Spleen (tissue), 11 donors: ENCODE measurements at regions not wholly inside any gene's neighbourhood (a gene's known extent, or its start where the extent isn't known, plus 50 kb on each side); places are given as distances from the start of the nearest gene placed in this dataset.

Source experiments
- DNase-seq: peaks from one replicate; pipeline ENCODE4 v3.0.0-alpha.2; 2020
- H3K27ac ChIP-seq, 8 donors: fragments of 200-600 bp; sonication (generic) in 7 of 8; 1 replicate in 4 of 8; 2 replicates in 4 of 8; pipeline versions ENCODE4 v1.5.0 to v1.8.0; 2016 to 2021; ENCODE audit warnings: inconsistent platforms in 4 of 8, mild to moderate bottlenecking in 4 of 8, moderate library complexity in 1 of 8
- H3K27me3 ChIP-seq, 7 donors: fragments of 200-600 bp; sonication (generic) in 6 of 7; replicated peaks in 1 of 7; 1 replicate in 4 of 7; 2 replicates in 3 of 7; pipeline versions ENCODE4 v1.5.0 to v1.8.0; 2016 to 2021; ENCODE audit warnings: inconsistent platforms in 3 of 7, mild to moderate bottlenecking in 1 of 7
- H3K36me3 ChIP-seq, 6 donors: fragments of 200-600 bp; sonication (generic) in 5 of 6; 1 replicate in 4 of 6; 2 replicates in 2 of 6; pipeline versions ENCODE4 v1.5.0 to v1.8.0; 2016 to 2021; ENCODE audit warnings: inconsistent platforms in 2 of 6
- H3K4me1 ChIP-seq, 6 donors: fragments of 200-600 bp; sonication (generic) in 5 of 6; 1 replicate in 3 of 6; 2 replicates in 3 of 6; pipeline versions ENCODE4 v1.5.0 to v1.8.0; 2016 to 2021; ENCODE audit warnings: inconsistent platforms in 3 of 6
- H3K4me3 ChIP-seq, 8 donors: fragments of 200-600 bp; sonication (generic) in 7 of 8; 1 replicate in 4 of 8; 2 replicates in 4 of 8; pipeline versions ENCODE4 v1.5.0 to v1.8.0; 2016 to 2021; ENCODE audit warnings: inconsistent platforms in 4 of 8, mild to moderate bottlenecking in 4 of 8, moderate library complexity in 2 of 8
- H3K9me3 ChIP-seq, 8 donors: fragments of 200-600 bp; sonication (generic) in 7 of 8; 1 replicate in 4 of 8; 2 replicates in 4 of 8; pipeline versions ENCODE4 v1.5.0 to v1.8.0; 2016 to 2021; ENCODE audit warnings: inconsistent platforms in 4 of 8
- CTCF ChIP-seq, 11 experiments: fragments of 200-600 bp in 7 of 11; fragments of 450-650 bp in 4 of 11; sonication (generic) in 4 of 11; IDR thresholded peaks in 8 of 11; conservative IDR thresholded peaks in 3 of 11; 1 replicate in 7 of 11; 2 replicates in 4 of 11; pipeline versions ENCODE4 v1.4.0 to v1.8.0; 2016 to 2021; ENCODE audit warnings: antibody characterized with exemption in 11 of 11, inconsistent platforms in 4 of 11, mild to moderate bottlenecking in 1 of 11
- POLR2A ChIP-seq, 3 donors: fragments of 450-650 bp; IDR thresholded peaks; one replicate each; pipeline ENCODE4 v1.5.1; 2017; ENCODE audit warnings: antibody characterized with exemption in 3 of 3, mild to moderate bottlenecking in 1 of 3
- POLR2AphosphoS5 ChIP-seq, 3 donors: sonication (generic); formaldehyde crosslinking; IDR thresholded peaks; one replicate each; pipeline ENCODE4 v1.5.1; 2017; ENCODE audit warnings: antibody characterized with exemption in 3 of 3
- WGBS, 5 donors: extraction: QIAGEN DNeasy Blood & Tissue Kit in 3 of 5; methylation state at CpG; one replicate each; pipeline versions ENCODE4 v1.1.5 to v1.1.7; 2013 to 2018; 5-methylcytosine and 5-hydroxymethylcytosine counted together
- intact Hi-C: fragments of 100-400 bp; cut with DNase I; formaldehyde crosslinking; loops from one replicate; pipeline ENCODE4 v1.15.0; 2023; ENCODE audit warnings: low total_unique reads
- donor health status: healthy with polysubstance abuse.
- donor health status: DM: no; HTN: no; CAD: no; lungs with moderate emphysema.
- donor health status: DM: no; HTN: no; CAD: no.
- donor health status: Bipolar disorder and iron deficiency.
- donor health status: healthy.
- donor health status: DM: no; HTN: no; CAD: no.
- donor health status: DM: yes; HTN: yes; CAD: no.

GRCh38 chrX:63434206-63434605 is 83.1 kb upstream of the SPIN4 start:
- no peaks in the 10 kb centered on the region for H3K4me1 ChIP-seq
- no peak for TF ChIP-seq CTCF (IDR thresholded peaks at IDR 0.05 in 8 of 11, conservative IDR thresholded peaks at IDR 0.05 in 3 of 11)
- TF ChIP-seq POLR2AphosphoS5 (IDR thresholded peaks at IDR 0.05): no peak
- TF ChIP-seq POLR2A (IDR thresholded peaks at IDR 0.05): no peak
- peaks cover 0 to 29% (median 0%) of the 10 kb centered on the region in 6 donors for H3K36me3 ChIP-seq
- no peak overlapping the region for H3K27ac ChIP-seq
- intact Hi-C loops: no loop called here
- no peak overlapping the region for H3K4me3 ChIP-seq
- 86 to 98% (median 95%) methylated on average over 8 to 10 of the region's 10 CpGs for WGBS, 5 donors
- DNase-seq: no peak
- peaks cover 0 to 9% (median 0%) of the 10 kb centered on the region in 8 donors for H3K9me3 ChIP-seq
- no peaks in the 10 kb centered on the region for H3K27me3 ChIP-seq

- peaks cover 0 to 57% (median 0%) of the 10 kb centered on the region in 6 donors for H3K36me3 ChIP-seq
- no peaks in the 10 kb centered on the region for H3K4me1 ChIP-seq
- WGBS, 5 donors: 67 to 95% (median 89%) methylated on average over 3 to 5 of the region's 5 CpGs
- H3K27me3 ChIP-seq: no peaks in the 10 kb centered on the region
- TF ChIP-seq POLR2AphosphoS5 (IDR thresholded peaks at IDR 0.05): no peak
- no peak for TF ChIP-seq CTCF (IDR thresholded peaks at IDR 0.05 in 8 of 11, conservative IDR thresholded peaks at IDR 0.05 in 3 of 11)
- TF ChIP-seq POLR2A (IDR thresholded peaks at IDR 0.05): no peak
- H3K27ac ChIP-seq: no peak overlapping the region
- DNase-seq: no peak
- H3K4me3 ChIP-seq: no peak overlapping the region
- H3K9me3 ChIP-seq: peaks cover 0 to 4% (median 0%) of the 10 kb centered on the region in 8 donors
- intact Hi-C loops: no loop called here
Observed at GRCh38 chrX:63430026-63430425, 78.9 kb upstream of the SPIN4 start.

- intact Hi-C loops: no loop called here
- no peak overlapping the region for H3K27ac ChIP-seq
- no peak overlapping the region for H3K4me3 ChIP-seq
- H3K36me3 ChIP-seq: peaks cover 0 to 64% (median 0%) of the 10 kb centered on the region in 6 donors
- no peak for TF ChIP-seq POLR2AphosphoS5 (IDR thresholded peaks at IDR 0.05)
- no peak for TF ChIP-seq CTCF (IDR thresholded peaks at IDR 0.05 in 8 of 11, conservative IDR thresholded peaks at IDR 0.05 in 3 of 11)
- no peak for TF ChIP-seq POLR2A (IDR thresholded peaks at IDR 0.05)
- no peak for DNase-seq
- H3K27me3 ChIP-seq: no peaks in the 10 kb centered on the region
- peaks cover 0 to 4% (median 0%) of the 10 kb centered on the region in 8 donors for H3K9me3 ChIP-seq
- no peaks in the 10 kb centered on the region for H3K4me1 ChIP-seq
- WGBS, 5 donors: 88 to 97% (median 94%) methylated on average over 5 of the region's 5 CpGs
Observed at GRCh38 chrX:63428348-63428747, 77.2 kb upstream of the SPIN4 start.

GRCh38 chrX:63426519-63426918 is 75.4 kb upstream of the SPIN4 start:
- Histone ChIP-seq H3K4me3 (no peak overlapping the region), H3K4me1 (no peaks in the 10 kb centered on the region), H3K36me3 (peaks cover 0 to 53% (median 0%) of the 10 kb centered on the region in 6 donors), H3K9me3 (peaks cover 0 to 4% (median 0%) of the 10 kb centered on the region in 8 donors), H3K27me3 (no peaks in the 10 kb centered on the region), H3K27ac (no peak overlapping the region)
- DNase-seq: no peak
- TF ChIP-seq CTCF (IDR thresholded peaks at IDR 0.05 in 8 of 11, conservative IDR thresholded peaks at IDR 0.05 in 3 of 11) (no peak), POLR2AphosphoS5 (IDR thresholded peaks at IDR 0.05) (no peak), POLR2A (IDR thresholded peaks at IDR 0.05) (no peak)
- intact Hi-C loops: no loop called here
- 84 to 95% (median 93%) methylated on average over 7 of the region's 7 CpGs for WGBS, 5 donors
